WTC11 (cell line): ENCODE measurements at regions not wholly inside any gene's neighbourhood (a gene's known extent, or its start where the extent isn't known, plus 50 kb on each side); places are given as distances from the start of the nearest gene placed in this dataset.

ENCODE experiments used
- ATAC-seq: fragments of 200-7000 bp; cut with Tn5 transposase; 2 replicates; pipeline ENCODE4 v1.10.0; 2021; ENCODE audit warnings: mild to moderate bottlenecking, moderate library complexity
- CTCF ChIA-PET: fragments of 300-600 bp; sonication (Branson Sonifier 250); formaldehyde crosslinking; loops from one replicate; lab custom pipeline; 2021; ENCODE audit warnings: antibody characterized with exemption; lab: Charles Lee
- POLR2A ChIA-PET: fragments of 350-600 bp; sonication (Branson Sonifier 250); formaldehyde crosslinking; loops from one replicate; lab custom pipeline; 2021; ENCODE audit warnings: antibody characterized with exemption; lab: Charles Lee
- DNase-seq: peaks from one replicate; pipeline ENCODE4 v3.0.0; 2021; ENCODE audit warnings: low spot score
- H3K27ac Mint-ChIP-seq: 2 replicates; pipeline ENCODE4 v1.8.0; 2021; ENCODE audit warnings: mixed read lengths
- H3K27me3 Mint-ChIP-seq: 2 replicates; pipeline ENCODE4 v1.8.0; 2021; ENCODE audit warnings: low read depth, mild to moderate bottlenecking, moderate library complexity, mixed read lengths
- H3K36me3 Mint-ChIP-seq: 2 replicates; pipeline ENCODE4 v1.8.0; 2021; ENCODE audit warnings: mixed read lengths
- H3K4me1 Mint-ChIP-seq: 2 replicates; pipeline ENCODE4 v1.8.0; 2022; ENCODE audit warnings: mixed read lengths
- H3K4me3 Mint-ChIP-seq: 2 replicates; pipeline ENCODE4 v1.8.0; 2021; ENCODE audit warnings: mild to moderate bottlenecking, moderate library complexity, mixed read lengths
- H3K9me3 Mint-ChIP-seq: 2 replicates; pipeline ENCODE4 v1.8.0; 2021; ENCODE audit warnings: mixed read lengths
- ATF3 ChIP-seq: sonication (generic); formaldehyde crosslinking; conservative IDR thresholded peaks from 2 replicates; pipeline ENCODE4 v1.8.1; 2022; ENCODE audit warnings: mild to moderate bottlenecking, missing genetic modification reagents
- CBFB ChIP-seq: sonication (generic); formaldehyde crosslinking; IDR thresholded peaks from 2 replicates; pipeline ENCODE4 v1.8.1; 2022; ENCODE audit warnings: mild to moderate bottlenecking, low read depth, missing genetic modification reagents
- ELF4 ChIP-seq: sonication (generic); formaldehyde crosslinking; IDR thresholded peaks from 2 replicates; pipeline ENCODE4 v1.8.1; 2022; ENCODE audit warnings: low read depth, mild to moderate bottlenecking, moderate library complexity, missing genetic modification reagents
- EMX1 ChIP-seq: fragments of 250-450 bp; sonication (Bioruptor Pico); IDR thresholded peaks from 2 replicates; pipeline ENCODE4 v1.8.0; 2021; ENCODE audit warnings: mild to moderate bottlenecking
- FOXK1 ChIP-seq: sonication (generic); formaldehyde crosslinking; IDR thresholded peaks from 2 replicates; pipeline ENCODE4 v1.8.0; 2022; ENCODE audit warnings: mild to moderate bottlenecking, moderate library complexity, missing genetic modification reagents
- GABPB1 ChIP-seq: sonication (generic); formaldehyde crosslinking; IDR thresholded peaks from 2 replicates; pipeline ENCODE4 v1.8.1; 2023; ENCODE audit warnings: mild to moderate bottlenecking, missing genetic modification reagents
- GTF2I ChIP-seq: fragments of 250-450 bp; sonication (Bioruptor Pico); conservative IDR thresholded peaks from 2 replicates; pipeline ENCODE4 v1.4.0; 2021; ENCODE audit warnings: mild to moderate bottlenecking
- HMGA2 ChIP-seq: fragments of 250-450 bp; sonication (Bioruptor Pico); IDR thresholded peaks from 2 replicates; pipeline ENCODE4 v1.4.0; 2021; ENCODE audit warnings: mild to moderate bottlenecking, moderate library complexity
- JAZF1 ChIP-seq: fragments of 250-450 bp; sonication (Bioruptor Pico); IDR thresholded peaks from 2 replicates; pipeline ENCODE4 v1.9.0; 2021; ENCODE audit warnings: moderate library complexity, mild to moderate bottlenecking, inconsistent platforms
- PREB ChIP-seq: sonication (generic); formaldehyde crosslinking; IDR thresholded peaks from 2 replicates; pipeline ENCODE4 v1.8.1; 2022; ENCODE audit warnings: mild to moderate bottlenecking, missing genetic modification reagents, moderate library complexity, borderline replicate concordance
- TEAD4 ChIP-seq: sonication (generic); formaldehyde crosslinking; IDR thresholded peaks from 2 replicates; pipeline ENCODE4 v1.8.0; 2022; ENCODE audit warnings: mild to moderate bottlenecking, missing genetic modification reagents
- ZBTB43 ChIP-seq: sonication (generic); formaldehyde crosslinking; IDR thresholded peaks from 2 replicates; pipeline ENCODE4 v1.8.1; 2023; ENCODE audit warnings: mild to moderate bottlenecking, missing genetic modification reagents
- ZNF396 ChIP-seq: fragments of 250-450 bp; sonication (Bioruptor Pico); IDR thresholded peaks from 2 replicates; pipeline ENCODE4 v1.8.0; 2021; ENCODE audit warnings: mild to moderate bottlenecking, moderate library complexity, borderline replicate concordance
- TF ChIP-seq, protein P1 (sequence below): fragments of 250-450 bp; sonication (Bioruptor Pico); IDR thresholded peaks from 2 replicates; pipeline ENCODE4 v1.9.0; 2021; ENCODE audit warnings: mild to moderate bottlenecking, borderline replicate concordance
- TF ChIP-seq, protein P2 (sequence below): fragments of 250-450 bp; sonication (Bioruptor Pico); IDR thresholded peaks from 2 replicates; pipeline ENCODE4 v1.8.0; 2021; ENCODE audit warnings: mild to moderate bottlenecking
- TF ChIP-seq, protein P3 (sequence below): sonication (generic); formaldehyde crosslinking; IDR thresholded peaks from 2 replicates; pipeline ENCODE4 v1.8.1; 2023; ENCODE audit warnings: mild to moderate bottlenecking, missing genetic modification reagents, moderate library complexity
- TF ChIP-seq, protein P4 (sequence below): fragments of 250-450 bp; sonication (Bioruptor Pico); IDR thresholded peaks from 2 replicates; pipeline ENCODE4 v1.9.0; 2021; ENCODE audit warnings: moderate library complexity, mild to moderate bottlenecking, inconsistent platforms, borderline replicate concordance
- TF ChIP-seq, protein P5 (sequence below): sonication (generic); formaldehyde crosslinking; IDR thresholded peaks from 2 replicates; pipeline ENCODE4 v1.8.0; 2022; ENCODE audit warnings: mild to moderate bottlenecking, missing genetic modification reagents

DNA sequence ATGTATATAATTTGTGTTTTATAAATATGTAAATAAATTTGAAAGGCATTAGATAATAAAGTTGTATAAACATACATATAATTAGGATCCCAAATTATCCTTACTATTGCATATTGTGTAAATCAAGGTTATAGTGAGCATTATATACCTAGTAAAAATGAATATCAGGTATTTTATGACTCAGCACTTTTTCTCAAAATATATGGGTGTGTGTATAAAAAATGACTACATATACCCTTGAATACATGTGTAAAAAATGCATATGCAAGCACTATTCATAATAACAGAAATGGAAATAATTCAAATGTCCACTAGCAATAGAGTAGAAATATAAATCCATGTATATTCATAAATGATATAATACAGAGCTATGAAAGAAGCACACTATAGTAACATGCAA, 870.9 kb upstream of the CNTNAP5 start (continued):
- TF ChIP-seq, protein P1, sequence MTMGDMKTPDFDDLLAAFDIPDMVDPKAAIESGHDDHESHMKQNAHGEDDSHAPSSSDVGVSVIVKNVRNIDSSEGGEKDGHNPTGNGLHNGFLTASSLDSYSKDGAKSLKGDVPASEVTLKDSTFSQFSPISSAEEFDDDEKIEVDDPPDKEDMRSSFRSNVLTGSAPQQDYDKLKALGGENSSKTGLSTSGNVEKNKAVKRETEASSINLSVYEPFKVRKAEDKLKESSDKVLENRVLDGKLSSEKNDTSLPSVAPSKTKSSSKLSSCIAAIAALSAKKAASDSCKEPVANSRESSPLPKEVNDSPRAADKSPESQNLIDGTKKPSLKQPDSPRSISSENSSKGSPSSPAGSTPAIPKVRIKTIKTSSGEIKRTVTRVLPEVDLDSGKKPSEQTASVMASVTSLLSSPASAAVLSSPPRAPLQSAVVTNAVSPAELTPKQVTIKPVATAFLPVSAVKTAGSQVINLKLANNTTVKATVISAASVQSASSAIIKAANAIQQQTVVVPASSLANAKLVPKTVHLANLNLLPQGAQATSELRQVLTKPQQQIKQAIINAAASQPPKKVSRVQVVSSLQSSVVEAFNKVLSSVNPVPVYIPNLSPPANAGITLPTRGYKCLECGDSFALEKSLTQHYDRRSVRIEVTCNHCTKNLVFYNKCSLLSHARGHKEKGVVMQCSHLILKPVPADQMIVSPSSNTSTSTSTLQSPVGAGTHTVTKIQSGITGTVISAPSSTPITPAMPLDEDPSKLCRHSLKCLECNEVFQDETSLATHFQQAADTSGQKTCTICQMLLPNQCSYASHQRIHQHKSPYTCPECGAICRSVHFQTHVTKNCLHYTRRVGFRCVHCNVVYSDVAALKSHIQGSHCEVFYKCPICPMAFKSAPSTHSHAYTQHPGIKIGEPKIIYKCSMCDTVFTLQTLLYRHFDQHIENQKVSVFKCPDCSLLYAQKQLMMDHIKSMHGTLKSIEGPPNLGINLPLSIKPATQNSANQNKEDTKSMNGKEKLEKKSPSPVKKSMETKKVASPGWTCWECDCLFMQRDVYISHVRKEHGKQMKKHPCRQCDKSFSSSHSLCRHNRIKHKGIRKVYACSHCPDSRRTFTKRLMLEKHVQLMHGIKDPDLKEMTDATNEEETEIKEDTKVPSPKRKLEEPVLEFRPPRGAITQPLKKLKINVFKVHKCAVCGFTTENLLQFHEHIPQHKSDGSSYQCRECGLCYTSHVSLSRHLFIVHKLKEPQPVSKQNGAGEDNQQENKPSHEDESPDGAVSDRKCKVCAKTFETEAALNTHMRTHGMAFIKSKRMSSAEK (CRISPR knock-in tag): no peak
- TF ChIP-seq TEAD4 (no peak), CBFB (CRISPR knock-in tag) (no peak), GTF2I (CRISPR knock-in tag) (no peak), PREB (CRISPR knock-in tag) (no peak)

- no peaks in the 10 kb centered on the region for H3K9me3 Mint-ChIP-seq
- CTCF ChIA-PET: no interaction called here
- ATAC-seq: no peak
- H3K27me3 Mint-ChIP-seq: no peaks in the 10 kb centered on the region
- no peak overlapping the region for H3K4me3 Mint-ChIP-seq
- TF ChIP-seq, protein P2, sequence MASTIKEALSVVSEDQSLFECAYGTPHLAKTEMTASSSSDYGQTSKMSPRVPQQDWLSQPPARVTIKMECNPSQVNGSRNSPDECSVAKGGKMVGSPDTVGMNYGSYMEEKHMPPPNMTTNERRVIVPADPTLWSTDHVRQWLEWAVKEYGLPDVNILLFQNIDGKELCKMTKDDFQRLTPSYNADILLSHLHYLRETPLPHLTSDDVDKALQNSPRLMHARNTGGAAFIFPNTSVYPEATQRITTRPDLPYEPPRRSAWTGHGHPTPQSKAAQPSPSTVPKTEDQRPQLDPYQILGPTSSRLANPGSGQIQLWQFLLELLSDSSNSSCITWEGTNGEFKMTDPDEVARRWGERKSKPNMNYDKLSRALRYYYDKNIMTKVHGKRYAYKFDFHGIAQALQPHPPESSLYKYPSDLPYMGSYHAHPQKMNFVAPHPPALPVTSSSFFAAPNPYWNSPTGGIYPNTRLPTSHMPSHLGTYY (CRISPR knock-in tag): no peak
- TF ChIP-seq, protein P1 (CRISPR knock-in tag): no peak
- no peak for TF ChIP-seq EMX1
- no peak for TF ChIP-seq ELF4 (CRISPR knock-in tag)
- TF ChIP-seq, protein P3, sequence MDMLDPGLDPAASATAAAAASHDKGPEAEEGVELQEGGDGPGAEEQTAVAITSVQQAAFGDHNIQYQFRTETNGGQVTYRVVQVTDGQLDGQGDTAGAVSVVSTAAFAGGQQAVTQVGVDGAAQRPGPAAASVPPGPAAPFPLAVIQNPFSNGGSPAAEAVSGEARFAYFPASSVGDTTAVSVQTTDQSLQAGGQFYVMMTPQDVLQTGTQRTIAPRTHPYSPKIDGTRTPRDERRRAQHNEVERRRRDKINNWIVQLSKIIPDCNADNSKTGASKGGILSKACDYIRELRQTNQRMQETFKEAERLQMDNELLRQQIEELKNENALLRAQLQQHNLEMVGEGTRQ (CRISPR knock-in tag): no peak
- no peak for TF ChIP-seq JAZF1 (CRISPR knock-in tag)
- TF ChIP-seq, protein P4, sequence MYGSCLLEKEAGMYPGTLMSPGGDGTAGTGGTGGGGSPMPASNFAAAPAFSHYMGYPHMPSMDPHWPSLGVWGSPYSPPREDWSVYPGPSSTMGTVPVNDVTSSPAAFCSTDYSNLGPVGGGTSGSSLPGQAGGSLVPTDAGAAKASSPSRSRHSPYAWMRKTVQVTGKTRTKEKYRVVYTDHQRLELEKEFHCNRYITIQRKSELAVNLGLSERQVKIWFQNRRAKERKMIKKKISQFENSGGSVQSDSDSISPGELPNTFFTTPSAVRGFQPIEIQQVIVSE: no peak
- no peak for TF ChIP-seq GABPB1
- no peak for TF ChIP-seq ZBTB43
- TF ChIP-seq ZNF396: no peak
- no peak for TF ChIP-seq FOXK1 (CRISPR knock-in tag)
- TF ChIP-seq, protein P5, sequence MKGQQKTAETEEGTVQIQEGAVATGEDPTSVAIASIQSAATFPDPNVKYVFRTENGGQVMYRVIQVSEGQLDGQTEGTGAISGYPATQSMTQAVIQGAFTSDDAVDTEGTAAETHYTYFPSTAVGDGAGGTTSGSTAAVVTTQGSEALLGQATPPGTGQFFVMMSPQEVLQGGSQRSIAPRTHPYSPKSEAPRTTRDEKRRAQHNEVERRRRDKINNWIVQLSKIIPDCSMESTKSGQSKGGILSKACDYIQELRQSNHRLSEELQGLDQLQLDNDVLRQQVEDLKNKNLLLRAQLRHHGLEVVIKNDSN: no peak
- TF ChIP-seq HMGA2: no peak
- no peak for TF ChIP-seq ATF3 (CRISPR knock-in tag)
- no peaks in the 10 kb centered on the region for H3K36me3 Mint-ChIP-seq
- POLR2A ChIA-PET: no interaction called here
- H3K4me1 Mint-ChIP-seq: peaks cover 14% of the 10 kb centered on the region
- DNase-seq: no peak
- no peak overlapping the region for H3K27ac Mint-ChIP-seq
Observed at GRCh38 chr2:123157016-123157415, 868.1 kb upstream of the CNTNAP5 start.
